Spleen (tissue), 7 donors: ENCODE measurements at regions not wholly inside any gene's neighbourhood (a gene's known extent, or its start where the extent isn't known, plus 50 kb on each side); places are given as distances from the start of the nearest gene placed in this dataset.

Experiments used
- POLR2A ChIP-seq, 3 donors: fragments of 450-650 bp; IDR thresholded peaks; one replicate each; pipeline ENCODE4 v1.5.1; 2017; ENCODE audit warnings: antibody characterized with exemption in 3 of 3, mild to moderate bottlenecking in 1 of 3
- TF ChIP-seq, protein P1 (sequence below), 11 experiments: fragments of 200-600 bp in 7 of 11; fragments of 450-650 bp in 4 of 11; sonication (generic) in 4 of 11; IDR thresholded peaks in 8 of 11; conservative IDR thresholded peaks in 3 of 11; 1 replicate in 7 of 11; 2 replicates in 4 of 11; pipeline versions ENCODE4 v1.4.0 to v1.8.0; 2016 to 2021; ENCODE audit warnings: antibody characterized with exemption in 11 of 11, inconsistent platforms in 4 of 11, mild to moderate bottlenecking in 1 of 11
- donor health status: DM: no; HTN: no; CAD: no; lungs with moderate emphysema.
- donor health status: DM: no; HTN: no; CAD: no.
- donor health status: DM: no; HTN: no; CAD: no.

DNA sequence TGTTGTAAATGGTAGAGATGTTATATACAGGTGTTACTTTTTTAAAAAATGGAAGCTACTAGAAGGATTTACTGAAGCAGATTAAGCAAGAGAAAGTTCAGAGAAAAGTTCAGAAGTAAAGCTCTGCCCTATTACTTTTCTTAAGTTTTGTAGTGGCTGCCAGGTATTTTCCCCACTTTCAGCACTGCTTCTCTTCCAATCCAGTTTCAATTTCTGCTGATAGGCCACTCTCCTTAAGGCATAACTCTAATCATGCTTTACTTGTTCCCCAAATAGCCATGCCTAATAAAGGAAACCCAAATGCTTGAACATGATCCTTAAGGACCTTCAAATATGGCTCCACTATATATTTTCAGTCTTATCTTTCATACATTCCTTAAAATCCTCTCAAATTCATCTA, 880.8 kb upstream of the CDH2 start:
- TF ChIP-seq, protein P1, sequence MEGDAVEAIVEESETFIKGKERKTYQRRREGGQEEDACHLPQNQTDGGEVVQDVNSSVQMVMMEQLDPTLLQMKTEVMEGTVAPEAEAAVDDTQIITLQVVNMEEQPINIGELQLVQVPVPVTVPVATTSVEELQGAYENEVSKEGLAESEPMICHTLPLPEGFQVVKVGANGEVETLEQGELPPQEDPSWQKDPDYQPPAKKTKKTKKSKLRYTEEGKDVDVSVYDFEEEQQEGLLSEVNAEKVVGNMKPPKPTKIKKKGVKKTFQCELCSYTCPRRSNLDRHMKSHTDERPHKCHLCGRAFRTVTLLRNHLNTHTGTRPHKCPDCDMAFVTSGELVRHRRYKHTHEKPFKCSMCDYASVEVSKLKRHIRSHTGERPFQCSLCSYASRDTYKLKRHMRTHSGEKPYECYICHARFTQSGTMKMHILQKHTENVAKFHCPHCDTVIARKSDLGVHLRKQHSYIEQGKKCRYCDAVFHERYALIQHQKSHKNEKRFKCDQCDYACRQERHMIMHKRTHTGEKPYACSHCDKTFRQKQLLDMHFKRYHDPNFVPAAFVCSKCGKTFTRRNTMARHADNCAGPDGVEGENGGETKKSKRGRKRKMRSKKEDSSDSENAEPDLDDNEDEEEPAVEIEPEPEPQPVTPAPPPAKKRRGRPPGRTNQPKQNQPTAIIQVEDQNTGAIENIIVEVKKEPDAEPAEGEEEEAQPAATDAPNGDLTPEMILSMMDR (IDR thresholded peaks at IDR 0.05 in 8 of 11, conservative IDR thresholded peaks at IDR 0.05 in 3 of 11), result no peak
- TF ChIP-seq POLR2A (IDR thresholded peaks at IDR 0.05), result no peak
